ENCODE measurements at regions not wholly inside any gene's neighbourhood (a gene's known extent, or its start where the extent isn't known, plus 50 kb on each side); places are given as distances from the start of the nearest gene placed in this dataset.

GRCh38 chr16:77588389-77588788 is 133.9 kb upstream of the NUDT7 start:
- TF ChIP-seq, protein P1, sequence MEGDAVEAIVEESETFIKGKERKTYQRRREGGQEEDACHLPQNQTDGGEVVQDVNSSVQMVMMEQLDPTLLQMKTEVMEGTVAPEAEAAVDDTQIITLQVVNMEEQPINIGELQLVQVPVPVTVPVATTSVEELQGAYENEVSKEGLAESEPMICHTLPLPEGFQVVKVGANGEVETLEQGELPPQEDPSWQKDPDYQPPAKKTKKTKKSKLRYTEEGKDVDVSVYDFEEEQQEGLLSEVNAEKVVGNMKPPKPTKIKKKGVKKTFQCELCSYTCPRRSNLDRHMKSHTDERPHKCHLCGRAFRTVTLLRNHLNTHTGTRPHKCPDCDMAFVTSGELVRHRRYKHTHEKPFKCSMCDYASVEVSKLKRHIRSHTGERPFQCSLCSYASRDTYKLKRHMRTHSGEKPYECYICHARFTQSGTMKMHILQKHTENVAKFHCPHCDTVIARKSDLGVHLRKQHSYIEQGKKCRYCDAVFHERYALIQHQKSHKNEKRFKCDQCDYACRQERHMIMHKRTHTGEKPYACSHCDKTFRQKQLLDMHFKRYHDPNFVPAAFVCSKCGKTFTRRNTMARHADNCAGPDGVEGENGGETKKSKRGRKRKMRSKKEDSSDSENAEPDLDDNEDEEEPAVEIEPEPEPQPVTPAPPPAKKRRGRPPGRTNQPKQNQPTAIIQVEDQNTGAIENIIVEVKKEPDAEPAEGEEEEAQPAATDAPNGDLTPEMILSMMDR (IDR thresholded peaks at IDR 0.05) = no peak

- TF ChIP-seq, protein P1 (IDR thresholded peaks at IDR 0.05) = no peak
These were observed 133.1 kb upstream of the NUDT7 start for GRCh38 chr16:77589071-77589765.

DNA sequence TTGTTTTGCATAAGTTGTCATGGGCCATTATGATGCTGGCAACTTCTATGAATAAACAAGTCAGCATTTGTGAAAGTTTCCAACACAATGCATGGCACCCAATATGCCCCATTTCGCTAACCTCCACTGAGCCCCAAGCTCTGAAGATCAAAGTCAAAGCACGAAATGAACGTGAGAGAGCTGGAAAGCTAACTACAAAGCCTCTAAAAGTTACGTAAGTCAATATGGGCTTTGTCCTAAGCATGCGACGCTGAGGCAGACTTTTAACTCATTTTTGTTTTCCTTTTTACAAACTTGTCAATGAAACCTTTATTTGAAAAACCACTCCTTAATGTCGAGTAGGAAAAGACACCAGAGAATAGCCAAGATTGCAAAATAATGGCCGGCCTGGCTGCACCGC is 131.6 kb upstream of the NUDT7 start:
- TF ChIP-seq, protein P1 (IDR thresholded peaks at IDR 0.05) = no peak

GRCh38 chr16:77591347-77591746 is 131.0 kb upstream of the NUDT7 start:
- TF ChIP-seq, protein P1 (IDR thresholded peaks at IDR 0.05) = no peak

DNA sequence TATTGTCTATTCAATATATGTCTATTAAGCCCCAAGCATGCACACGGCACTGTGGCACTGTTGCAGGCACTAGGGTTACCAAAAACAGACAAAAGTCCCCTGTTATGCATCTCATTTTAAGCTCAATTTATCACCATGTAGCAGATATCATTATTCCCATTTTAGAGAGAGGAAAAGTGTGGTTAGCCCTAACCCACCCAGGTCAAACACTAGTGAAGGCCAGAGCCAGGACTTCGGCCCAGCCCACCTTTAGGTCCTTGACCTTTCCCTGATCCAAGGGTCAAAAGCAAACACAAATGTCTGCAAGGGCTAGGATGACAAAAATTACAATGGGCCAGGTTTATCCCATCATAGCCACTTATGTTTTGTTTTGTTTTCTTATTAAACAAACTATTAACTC is 130.3 kb upstream of the NUDT7 start:
- TF ChIP-seq, protein P1 (IDR thresholded peaks at IDR 0.05) = no peak

DNA sequence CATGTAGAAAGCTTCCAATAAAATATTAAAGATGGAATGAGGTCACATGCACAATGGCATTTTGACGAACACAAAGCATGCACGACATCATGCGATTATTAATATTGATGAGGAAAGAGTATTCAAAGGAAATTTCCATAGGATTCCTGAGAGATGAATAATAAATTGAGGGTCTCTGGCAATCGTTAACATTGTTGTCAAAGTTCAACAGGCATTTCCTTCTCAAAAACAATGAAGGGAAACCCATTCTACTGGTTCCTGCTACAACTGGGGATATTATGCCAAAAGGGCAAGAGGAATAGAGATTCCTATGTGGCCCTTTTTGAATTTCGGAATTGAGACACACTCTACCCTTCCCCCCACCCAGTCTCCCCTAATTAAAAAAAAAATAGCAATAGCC is 128.3 kb upstream of the NUDT7 start:
- TF ChIP-seq, protein P1 (IDR thresholded peaks at IDR 0.05) = no peak

DNA sequence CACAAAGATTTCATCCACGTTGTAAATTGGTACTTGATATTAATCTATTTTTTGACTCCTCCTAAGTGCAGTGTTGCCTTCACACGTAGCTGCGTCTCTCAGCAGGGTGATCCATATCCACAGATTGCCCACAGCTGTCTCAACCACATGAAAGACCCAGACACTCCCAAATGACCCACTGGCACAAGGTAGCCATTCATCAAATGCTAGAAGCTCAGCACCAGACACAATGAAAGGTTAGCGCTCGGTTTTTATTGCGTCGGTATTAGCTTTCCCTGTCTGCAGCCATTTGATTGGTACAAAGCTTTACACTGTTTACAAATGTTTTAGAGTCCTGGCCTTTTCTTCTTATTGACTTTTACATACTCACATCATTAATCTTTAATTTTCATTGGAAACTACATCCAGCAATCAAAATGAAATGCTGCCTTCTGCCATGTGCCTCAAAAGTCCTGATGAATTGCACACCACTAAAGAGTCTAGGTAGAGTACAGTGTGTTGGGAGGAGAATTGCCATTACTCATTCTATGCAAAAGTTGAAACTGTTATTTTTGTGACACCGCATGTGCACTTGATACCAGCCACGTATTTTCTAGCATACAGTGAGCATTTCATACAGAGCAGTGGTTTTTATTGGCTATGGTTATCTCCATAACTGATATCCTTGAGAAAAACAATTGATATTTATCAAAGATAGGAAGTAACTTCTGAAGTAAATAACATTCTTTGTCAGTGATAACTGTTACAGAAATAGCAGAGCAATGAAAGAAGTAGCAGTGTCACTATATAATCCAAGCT is 127.3 kb upstream of the NUDT7 start:
- TF ChIP-seq, protein P1 (IDR thresholded peaks at IDR 0.05) = no peak
